ENCODE measurements at regions not wholly inside any gene's neighbourhood (a gene's known extent, or its start where the extent isn't known, plus 50 kb on each side); places are given as distances from the start of the nearest gene placed in this dataset.
"Not testable (repeated sequence)": the region's sequence is repeated elsewhere in the genome, so short reads cannot be mapped to it uniquely, and the experiment has no call there.

- no peaks in the 10 kb centered on the region for H3K27me3 ChIP-seq
- WGBS, 2 donors, result 55 to 59% methylated on average over 2 of the region's 2 CpGs
- no peaks in the 10 kb centered on the region for H3K9me3 ChIP-seq
- no peak overlapping the region for H3K4me3 ChIP-seq
- no peaks in the 10 kb centered on the region for H3K4me1 ChIP-seq
- no peak for TF ChIP-seq POLR2AphosphoS5 (IDR thresholded peaks at IDR 0.05)
- TF ChIP-seq EP300 (IDR thresholded peaks at IDR 0.05), result no peak
- TF ChIP-seq, protein P1, sequence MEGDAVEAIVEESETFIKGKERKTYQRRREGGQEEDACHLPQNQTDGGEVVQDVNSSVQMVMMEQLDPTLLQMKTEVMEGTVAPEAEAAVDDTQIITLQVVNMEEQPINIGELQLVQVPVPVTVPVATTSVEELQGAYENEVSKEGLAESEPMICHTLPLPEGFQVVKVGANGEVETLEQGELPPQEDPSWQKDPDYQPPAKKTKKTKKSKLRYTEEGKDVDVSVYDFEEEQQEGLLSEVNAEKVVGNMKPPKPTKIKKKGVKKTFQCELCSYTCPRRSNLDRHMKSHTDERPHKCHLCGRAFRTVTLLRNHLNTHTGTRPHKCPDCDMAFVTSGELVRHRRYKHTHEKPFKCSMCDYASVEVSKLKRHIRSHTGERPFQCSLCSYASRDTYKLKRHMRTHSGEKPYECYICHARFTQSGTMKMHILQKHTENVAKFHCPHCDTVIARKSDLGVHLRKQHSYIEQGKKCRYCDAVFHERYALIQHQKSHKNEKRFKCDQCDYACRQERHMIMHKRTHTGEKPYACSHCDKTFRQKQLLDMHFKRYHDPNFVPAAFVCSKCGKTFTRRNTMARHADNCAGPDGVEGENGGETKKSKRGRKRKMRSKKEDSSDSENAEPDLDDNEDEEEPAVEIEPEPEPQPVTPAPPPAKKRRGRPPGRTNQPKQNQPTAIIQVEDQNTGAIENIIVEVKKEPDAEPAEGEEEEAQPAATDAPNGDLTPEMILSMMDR (IDR thresholded peaks at IDR 0.05), result no peak
- no peak for TF ChIP-seq POLR2A (IDR thresholded peaks at IDR 0.05)
- no peaks in the 10 kb centered on the region for H3K36me3 ChIP-seq
- DNase-seq (no peak), ATAC-seq (ENCODE audit: low FRiP score in 2 of 2) (no peak)
- no peak overlapping the region for H3K27ac ChIP-seq
Observed at GRCh38 chr18:56487801-56488200, 150.6 kb downstream of the TXNL1 start.

DNA sequence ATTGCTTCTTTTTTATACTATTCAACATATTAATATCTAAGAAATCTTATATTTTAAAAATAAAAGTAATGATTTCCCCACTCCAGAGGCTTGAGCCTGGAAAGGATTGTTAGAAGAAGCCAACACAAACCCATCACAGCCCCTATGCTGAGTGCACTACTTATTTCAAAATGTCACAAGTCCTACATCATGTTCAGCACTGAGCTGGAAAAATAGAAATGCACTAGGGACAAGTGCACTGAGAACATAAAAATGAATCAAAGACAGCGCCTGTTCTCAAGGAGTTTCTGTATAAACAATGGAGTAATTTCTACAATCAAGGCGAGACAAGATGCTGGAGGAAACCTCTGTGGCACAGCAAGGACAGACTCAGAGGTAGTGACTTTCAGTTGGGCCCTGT is 155.0 kb downstream of the TXNL1 start:
- Histone ChIP-seq H3K27me3 (no peaks in the 10 kb centered on the region), H3K4me3 (no peak overlapping the region), H3K9me3 (no peaks in the 10 kb centered on the region), H3K36me3 (no peaks in the 10 kb centered on the region), H3K4me1 (no peaks in the 10 kb centered on the region), H3K27ac (no peak overlapping the region)
- TF ChIP-seq POLR2AphosphoS5 (IDR thresholded peaks at IDR 0.05) (no peak), EP300 (IDR thresholded peaks at IDR 0.05) (no peak), POLR2A (IDR thresholded peaks at IDR 0.05) (no peak)
- TF ChIP-seq, protein P1 (IDR thresholded peaks at IDR 0.05), result no peak
- ATAC-seq (ENCODE audit: low FRiP score in 2 of 2) (no peak), DNase-seq (no peak)
- 62 to 78% methylated on average over 2 of the region's 2 CpGs for WGBS, 2 donors

DNA sequence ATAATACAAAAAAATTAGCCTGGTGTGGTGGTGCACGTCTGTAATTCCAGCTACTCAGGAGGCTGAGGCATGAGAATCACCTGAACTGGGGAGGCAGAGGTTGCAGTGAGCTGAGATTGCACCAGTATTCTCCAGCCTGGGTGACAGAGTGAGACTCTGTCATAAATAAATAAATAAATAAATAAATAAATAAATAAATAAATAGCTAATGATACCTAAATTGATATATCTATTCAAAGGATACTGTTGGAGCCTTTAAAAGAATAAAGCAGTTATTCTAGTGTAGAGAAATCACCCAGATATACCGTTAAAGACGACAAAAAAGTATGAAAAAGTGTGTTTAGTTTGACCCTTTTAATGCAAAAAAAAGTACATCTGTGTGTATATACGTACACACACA is 155.6 kb downstream of the TXNL1 start:
- H3K27ac ChIP-seq; H3K9me3 ChIP-seq; ATAC-seq (ENCODE audit: low FRiP score in 2 of 2); H3K36me3 ChIP-seq; H3K4me1 ChIP-seq; H3K4me3 ChIP-seq; H3K27me3 ChIP-seq; DNase-seq: not testable (repeated sequence)
- 79 to 80% methylated on average over 4 of the region's 4 CpGs for WGBS, 2 donors

DNA sequence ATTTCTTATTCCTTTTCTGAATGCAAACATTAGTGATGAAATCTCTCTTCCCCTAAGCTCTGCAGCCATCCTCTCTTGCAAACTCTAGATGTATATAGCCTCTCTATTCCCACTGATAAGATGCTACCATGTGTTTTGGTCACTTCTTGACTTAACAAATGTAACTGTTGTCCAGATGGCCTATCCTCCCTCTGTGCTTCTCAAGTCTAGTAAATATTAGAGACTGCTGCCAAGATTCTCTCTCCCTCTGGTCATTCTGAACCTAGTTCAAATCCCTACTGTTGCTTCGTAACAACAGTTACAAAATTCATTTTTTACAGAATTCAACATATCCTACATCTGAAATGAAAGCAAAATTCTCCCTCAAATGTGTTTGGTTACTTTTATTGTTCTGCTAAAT is 156.6 kb downstream of the TXNL1 start:
- Histone ChIP-seq H3K4me3 (no peak overlapping the region), H3K4me1 (no peaks in the 10 kb centered on the region), H3K9me3 (no peaks in the 10 kb centered on the region), H3K27me3 (no peaks in the 10 kb centered on the region), H3K36me3 (no peaks in the 10 kb centered on the region), H3K27ac (no peak overlapping the region)
- no peak for TF ChIP-seq EP300 (IDR thresholded peaks at IDR 0.05)
- TF ChIP-seq POLR2AphosphoS5 (IDR thresholded peaks at IDR 0.05), result no peak
- TF ChIP-seq, protein P1 (IDR thresholded peaks at IDR 0.05), result no peak
- no peak for TF ChIP-seq POLR2A (IDR thresholded peaks at IDR 0.05)
- 90 to 95% methylated on average over 1 of the region's 1 CpG for WGBS, 2 donors
- DNase-seq, result no peak
- ATAC-seq (ENCODE audit: low FRiP score in 2 of 2), result no peak

GRCh38 chr18:56479841-56480240 is 158.6 kb downstream of the TXNL1 start:
- no peak overlapping the region for H3K4me3 ChIP-seq
- 88 to 94% methylated on average over 3 of the region's 3 CpGs for WGBS, 2 donors
- no peaks in the 10 kb centered on the region for H3K9me3 ChIP-seq
- DNase-seq (no peak), ATAC-seq (ENCODE audit: low FRiP score in 2 of 2) (no peak)
- TF ChIP-seq POLR2A (IDR thresholded peaks at IDR 0.05), result no peak
- TF ChIP-seq, protein P1 (IDR thresholded peaks at IDR 0.05), result no peak
- no peak for TF ChIP-seq EP300 (IDR thresholded peaks at IDR 0.05)
- no peak for TF ChIP-seq POLR2AphosphoS5 (IDR thresholded peaks at IDR 0.05)
- H3K27ac ChIP-seq, result no peak overlapping the region
- H3K4me1 ChIP-seq, result no peaks in the 10 kb centered on the region
- H3K27me3 ChIP-seq, result no peaks in the 10 kb centered on the region
- H3K36me3 ChIP-seq, result no peaks in the 10 kb centered on the region
